Activated naive CD4-positive, alpha-beta T cell treated with anti-CD3 and anti-CD28 coated beads for 36 hours (primary cell): ENCODE measurements at regions not wholly inside any gene's neighbourhood (a gene's known extent, or its start where the extent isn't known, plus 50 kb on each side); places are given as distances from the start of the nearest gene placed in this dataset.
"Not testable (repeated sequence)": the region's sequence is repeated elsewhere in the genome, so short reads cannot be mapped to it uniquely, and the experiment has no call there.

Source experiments
- CTCF ChIA-PET: fragments of 350-600 bp; sonication (Branson Sonifier 250); formaldehyde crosslinking; loops from one replicate; lab custom pipeline; 2021; ENCODE audit warnings: antibody characterized with exemption; lab: Charles Lee
- DNase-seq: peaks from one replicate; pipeline ENCODE4 v3.0.0-alpha.2; 2020
- H3K27ac Mint-ChIP-seq: one replicate; pipeline ENCODE4 v1.8.0; 2021; ENCODE audit warnings: mild to moderate bottlenecking, mixed read lengths
- H3K27me3 Mint-ChIP-seq: one replicate; pipeline ENCODE4 v1.8.0; 2021; ENCODE audit warnings: low read depth, mixed read lengths
- H3K36me3 Mint-ChIP-seq: one replicate; pipeline ENCODE4 v1.8.0; 2021; ENCODE audit warnings: low read depth, mixed read lengths
- H3K4me1 Mint-ChIP-seq: one replicate; pipeline ENCODE4 v1.8.0; 2021; ENCODE audit warnings: low read depth, mixed read lengths
- H3K4me3 Mint-ChIP-seq: one replicate; pipeline ENCODE4 v1.8.0; 2021; ENCODE audit warnings: mild to moderate bottlenecking, moderate library complexity, mixed read lengths
- H3K9me3 Mint-ChIP-seq: one replicate; pipeline ENCODE4 v1.8.0; 2021; ENCODE audit warnings: mixed read lengths
- intact Hi-C: fragments of 100-400 bp; cut with micrococcal nuclease; formaldehyde crosslinking; loops from one replicate; pipeline ENCODE4 v1.15.1; 2023

GRCh38 chr9:85117831-85118230 is 448.3 kb downstream of the NTRK2 start:
- intact Hi-C loops, result no loop called here
- H3K27me3 Mint-ChIP-seq, result peaks cover 5% of the 10 kb centered on the region
- no peak overlapping the region for H3K4me3 Mint-ChIP-seq
- DNase-seq, result no peak
- CTCF ChIA-PET, result no interaction called here
- no peak overlapping the region for H3K27ac Mint-ChIP-seq
- no peaks in the 10 kb centered on the region for H3K4me1 Mint-ChIP-seq
- no peaks in the 10 kb centered on the region for H3K36me3 Mint-ChIP-seq
- H3K9me3 Mint-ChIP-seq, result no peaks in the 10 kb centered on the region

DNA sequence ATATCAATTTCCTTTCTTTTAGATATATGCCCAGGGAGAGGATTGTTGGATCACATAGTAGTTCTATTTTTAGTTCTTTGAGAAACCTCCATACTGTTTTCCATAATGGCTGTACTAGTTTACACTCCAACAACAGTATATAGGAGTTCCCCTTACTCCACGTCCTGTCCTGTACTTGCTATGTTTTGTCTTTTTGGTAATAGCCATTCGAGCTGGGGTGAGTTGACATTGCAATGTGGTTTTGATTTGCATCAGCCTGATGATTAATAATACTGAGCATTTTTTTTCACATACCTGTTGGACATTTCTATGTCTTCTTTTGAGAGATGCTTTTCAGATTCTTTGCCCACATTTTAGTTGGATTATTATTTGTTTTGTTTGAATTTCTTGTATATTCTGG is 445.9 kb downstream of the NTRK2 start:
- CTCF ChIA-PET, result no interaction called here
- intact Hi-C loops, result no loop called here
- no peak for DNase-seq
- no peaks in the 10 kb centered on the region for H3K4me1 Mint-ChIP-seq
- H3K4me3 Mint-ChIP-seq, result no peak overlapping the region
- H3K9me3 Mint-ChIP-seq, result no peaks in the 10 kb centered on the region
- H3K36me3 Mint-ChIP-seq, result no peaks in the 10 kb centered on the region
- no peak overlapping the region for H3K27ac Mint-ChIP-seq
- H3K27me3 Mint-ChIP-seq, result peaks cover 5% of the 10 kb centered on the region

DNA sequence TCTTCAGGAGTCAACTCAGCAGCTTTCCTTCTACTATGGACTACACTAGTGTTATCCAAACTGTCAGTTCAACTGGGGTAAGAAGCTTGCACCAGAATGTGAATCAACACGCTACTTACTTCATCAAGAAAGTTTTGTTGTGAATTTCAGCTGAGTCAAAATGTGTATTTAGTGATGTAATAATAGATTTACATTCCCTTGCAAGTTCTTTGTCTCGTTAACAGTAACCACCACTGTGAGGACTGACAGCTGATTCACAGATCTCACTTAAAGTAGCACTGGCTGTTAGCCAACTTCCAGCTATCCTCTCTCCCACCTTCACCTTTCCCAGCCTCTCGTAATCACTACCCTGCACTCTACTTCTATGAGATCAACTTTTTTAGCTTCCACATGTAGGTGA is 445.3 kb downstream of the NTRK2 start:
- no peak for DNase-seq
- CTCF ChIA-PET, result interaction anchor here (1.1 kb wide), 1 partner anchor 333 kb away, joined by 3 read pairs; no protein-coding TSS in a partner anchor
- intact Hi-C loops, result no loop called here
- Mint-ChIP-seq H3K36me3 (no peaks in the 10 kb centered on the region), H3K27me3 (peaks cover 2% of the 10 kb centered on the region), H3K27ac (no peak overlapping the region), H3K4me1 (no peaks in the 10 kb centered on the region), H3K4me3 (no peak overlapping the region), H3K9me3 (no peaks in the 10 kb centered on the region)

GRCh38 chr9:85112933-85113418 is 443.4 kb downstream of the NTRK2 start:
- Mint-ChIP-seq H3K4me1 (no peaks in the 10 kb centered on the region), H3K36me3 (no peaks in the 10 kb centered on the region), H3K27ac (no peak overlapping the region), H3K27me3 (peaks cover 2% of the 10 kb centered on the region), H3K4me3 (no peak overlapping the region), H3K9me3 (no peaks in the 10 kb centered on the region)
- intact Hi-C loops, result no loop called here
- no peak for DNase-seq
- CTCF ChIA-PET, result no interaction called here

- Mint-ChIP-seq H3K4me1 (no peaks in the 10 kb centered on the region), H3K27me3 (peaks cover 2% of the 10 kb centered on the region), H3K27ac (no peak overlapping the region), H3K4me3 (no peak overlapping the region), H3K36me3 (no peaks in the 10 kb centered on the region), H3K9me3 (no peaks in the 10 kb centered on the region)
- CTCF ChIA-PET, result no interaction called here
- intact Hi-C loops, result no loop called here
- no peak for DNase-seq
These were observed 442.9 kb downstream of the NTRK2 start for GRCh38 chr9:85112391-85112790.

GRCh38 chr9:85108746-85109145 is 439.2 kb downstream of the NTRK2 start:
- no peak overlapping the region for H3K27ac Mint-ChIP-seq
- intact Hi-C loops, result no loop called here
- CTCF ChIA-PET, result no interaction called here
- H3K27me3 Mint-ChIP-seq, result peaks cover 6% of the 10 kb centered on the region
- H3K36me3 Mint-ChIP-seq, result no peaks in the 10 kb centered on the region
- H3K4me3 Mint-ChIP-seq, result no peak overlapping the region
- no peaks in the 10 kb centered on the region for H3K4me1 Mint-ChIP-seq
- DNase-seq, result no peak
- no peaks in the 10 kb centered on the region for H3K9me3 Mint-ChIP-seq

- intact Hi-C loops, result no loop called here
These were observed 438.7 kb downstream of the NTRK2 start for GRCh38 chr9:85108229-85108628.

GRCh38 chr9:85089188-85089969 is 419.9 kb downstream of the NTRK2 start:
- Mint-ChIP-seq H3K9me3 (no peaks in the 10 kb centered on the region), H3K36me3 (no peaks in the 10 kb centered on the region), H3K4me1 (no peaks in the 10 kb centered on the region), H3K4me3 (no peak overlapping the region), H3K27me3 (no peaks in the 10 kb centered on the region), H3K27ac (no peak overlapping the region)
- CTCF ChIA-PET, result no interaction called here
- no peak for DNase-seq
- intact Hi-C loops, result no loop called here

More at GRCh38 chr9:85108229-85108628, 438.7 kb downstream of the NTRK2 start:
- Mint-ChIP-seq H3K27me3 (peaks cover 6% of the 10 kb centered on the region), H3K27ac (no peak overlapping the region), H3K36me3 (no peaks in the 10 kb centered on the region), H3K4me3 (no peak overlapping the region), H3K9me3 (no peaks in the 10 kb centered on the region), H3K4me1 (no peaks in the 10 kb centered on the region)
- DNase-seq, result no peak
- CTCF ChIA-PET, result no interaction called here

GRCh38 chr9:85081963-85082362 is 412.4 kb downstream of the NTRK2 start:
- H3K9me3 Mint-ChIP-seq, result peaks cover 2% of the 10 kb centered on the region
- no peak for DNase-seq
- CTCF ChIA-PET, result interaction anchor here (0.6 kb wide), 1 partner anchor 409 kb away, joined by 3 read pairs; no protein-coding TSS in a partner anchor
- intact Hi-C loops, result no loop called here
- no peaks in the 10 kb centered on the region for H3K36me3 Mint-ChIP-seq
- H3K4me3 Mint-ChIP-seq, result no peak overlapping the region
- no peaks in the 10 kb centered on the region for H3K4me1 Mint-ChIP-seq
- H3K27me3 Mint-ChIP-seq, result peaks cover 4% of the 10 kb centered on the region
- H3K27ac Mint-ChIP-seq, result no peak overlapping the region

GRCh38 chr9:85079349-85079748 is 409.8 kb downstream of the NTRK2 start:
- CTCF ChIA-PET, result no interaction called here
- H3K27ac Mint-ChIP-seq, result no peak overlapping the region
- H3K4me3 Mint-ChIP-seq, result no peak overlapping the region
- H3K27me3 Mint-ChIP-seq, result peaks cover 4% of the 10 kb centered on the region
- peaks cover 2% of the 10 kb centered on the region for H3K9me3 Mint-ChIP-seq
- intact Hi-C loops, result no loop called here
- no peak for DNase-seq
- no peaks in the 10 kb centered on the region for H3K36me3 Mint-ChIP-seq
- no peaks in the 10 kb centered on the region for H3K4me1 Mint-ChIP-seq

GRCh38 chr9:85077944-85078343 is 408.4 kb downstream of the NTRK2 start:
- H3K27ac Mint-ChIP-seq, result no peak overlapping the region
- CTCF ChIA-PET, result no interaction called here
- H3K9me3 Mint-ChIP-seq, result peaks cover 2% of the 10 kb centered on the region
- no peak overlapping the region for H3K4me3 Mint-ChIP-seq
- no peaks in the 10 kb centered on the region for H3K36me3 Mint-ChIP-seq
- intact Hi-C loops, result no loop called here
- H3K4me1 Mint-ChIP-seq, result no peaks in the 10 kb centered on the region
- peaks cover 3% of the 10 kb centered on the region for H3K27me3 Mint-ChIP-seq
- DNase-seq, result no peak

DNA sequence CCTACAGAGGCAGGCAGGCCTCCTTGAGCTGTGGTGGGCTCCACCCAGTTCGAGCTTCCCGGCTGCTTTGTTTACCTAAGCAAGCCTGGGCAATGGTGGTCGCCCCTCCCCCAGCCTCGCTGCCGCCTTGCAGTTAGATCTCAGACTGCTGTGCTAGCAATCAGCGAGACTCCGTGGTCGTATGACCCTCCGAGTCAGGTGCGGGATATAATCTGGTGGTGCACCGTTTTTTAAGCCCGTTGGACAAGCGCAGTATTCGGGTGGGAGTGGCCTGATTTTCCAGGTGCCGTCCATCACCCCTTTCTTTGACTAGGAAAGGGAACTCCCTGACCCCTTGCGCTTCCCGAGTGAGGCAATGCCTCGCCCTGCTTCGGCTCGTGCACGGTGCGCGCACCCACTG is 407.6 kb downstream of the NTRK2 start:
- intact Hi-C loops, H3K27me3 Mint-ChIP-seq, DNase-seq, H3K9me3 Mint-ChIP-seq, H3K4me3 Mint-ChIP-seq, H3K4me1 Mint-ChIP-seq, H3K36me3 Mint-ChIP-seq, H3K27ac Mint-ChIP-seq, CTCF ChIA-PET: not testable (repeated sequence)
